Activated naive CD8-positive, alpha-beta T cell treated with anti-CD3 and anti-CD28 coated beads, Interleukin-2, amount 50 U/mL, for 24 hours (primary cell): ENCODE measurements at regions not wholly inside any gene's neighbourhood (a gene's known extent, or its start where the extent isn't known, plus 50 kb on each side); places are given as distances from the start of the nearest gene placed in this dataset.

Source experiments
- ATAC-seq: fragments of 150-1000 bp; cut with Tn5 transposase; one replicate; pipeline ENCODE4 v1.10.0; 2021
- DNase-seq: peaks from one replicate; pipeline ENCODE4 v3.0.0; 2021
- H3K27ac Mint-ChIP-seq: one replicate; pipeline ENCODE4 v1.8.0; 2021; ENCODE audit warnings: mild to moderate bottlenecking, mixed read lengths
- H3K27me3 Mint-ChIP-seq: one replicate; pipeline ENCODE4 v1.8.0; 2021; ENCODE audit warnings: mixed read lengths
- H3K36me3 Mint-ChIP-seq: one replicate; pipeline ENCODE4 v1.8.0; 2021; ENCODE audit warnings: low read depth, mixed read lengths
- H3K4me1 Mint-ChIP-seq: one replicate; pipeline ENCODE4 v1.8.0; 2021; ENCODE audit warnings: mixed read lengths
- H3K4me3 Mint-ChIP-seq: one replicate; pipeline ENCODE4 v1.8.0; 2021; ENCODE audit warnings: mild to moderate bottlenecking, moderate library complexity, mixed read lengths
- H3K9me3 Mint-ChIP-seq: one replicate; pipeline ENCODE4 v1.8.0; 2021; ENCODE audit warnings: mixed read lengths

DNA sequence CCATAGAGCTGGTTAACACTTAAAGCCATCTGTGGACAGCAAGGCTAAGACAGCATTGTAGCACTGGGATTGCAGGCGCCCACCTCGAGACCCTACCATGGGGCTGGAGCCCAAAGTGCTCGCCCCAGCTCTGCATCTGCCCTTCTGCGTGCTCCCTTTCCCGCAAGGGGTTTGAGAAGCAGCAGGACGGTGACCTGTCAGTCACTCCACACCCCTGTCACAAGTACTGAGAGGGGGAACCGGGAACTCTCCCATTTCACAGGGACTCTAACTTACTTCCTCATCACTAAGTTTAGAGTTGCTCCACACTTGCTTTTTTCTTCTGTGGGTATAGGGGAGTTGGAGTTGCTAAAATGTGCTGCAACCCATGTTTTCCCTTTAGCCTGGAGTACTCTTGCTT lies 273.2 kb downstream of the SMARCA2 start:
- DNase-seq (no peak), ATAC-seq (no peak)
- Mint-ChIP-seq H3K9me3 (no peaks in the 10 kb centered on the region), H3K27me3 (peaks cover 9% of the 10 kb centered on the region), H3K4me1 (no peaks in the 10 kb centered on the region), H3K4me3 (no peak overlapping the region), H3K36me3 (no peaks in the 10 kb centered on the region), H3K27ac (no peak overlapping the region)

DNA sequence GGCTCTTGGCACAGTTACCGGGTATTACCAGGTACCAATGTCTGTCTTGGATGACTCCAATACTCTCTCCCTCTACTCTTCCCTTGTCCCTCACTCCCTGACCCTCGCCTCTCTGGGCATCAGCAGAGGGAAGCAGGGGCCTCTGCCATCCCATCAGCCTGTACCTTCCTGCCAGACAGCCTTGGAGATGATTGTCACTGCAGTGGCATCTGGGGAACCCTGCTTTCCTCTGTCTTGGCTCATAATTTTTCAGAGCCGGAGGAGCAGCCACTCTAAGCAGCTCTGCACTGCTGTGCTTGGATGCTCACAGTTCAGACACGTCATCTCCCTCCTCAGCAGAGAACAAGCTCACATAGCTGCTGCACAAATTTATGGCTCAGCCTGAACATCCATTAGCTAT lies 274.1 kb downstream of the SMARCA2 start:
- DNase-seq, result no peak
- H3K9me3 Mint-ChIP-seq, result no peaks in the 10 kb centered on the region
- no peak overlapping the region for H3K4me3 Mint-ChIP-seq
- no peaks in the 10 kb centered on the region for H3K36me3 Mint-ChIP-seq
- no peaks in the 10 kb centered on the region for H3K4me1 Mint-ChIP-seq
- H3K27ac Mint-ChIP-seq, result no peak overlapping the region
- no peak for ATAC-seq
- H3K27me3 Mint-ChIP-seq, result peaks cover 9% of the 10 kb centered on the region

DNA sequence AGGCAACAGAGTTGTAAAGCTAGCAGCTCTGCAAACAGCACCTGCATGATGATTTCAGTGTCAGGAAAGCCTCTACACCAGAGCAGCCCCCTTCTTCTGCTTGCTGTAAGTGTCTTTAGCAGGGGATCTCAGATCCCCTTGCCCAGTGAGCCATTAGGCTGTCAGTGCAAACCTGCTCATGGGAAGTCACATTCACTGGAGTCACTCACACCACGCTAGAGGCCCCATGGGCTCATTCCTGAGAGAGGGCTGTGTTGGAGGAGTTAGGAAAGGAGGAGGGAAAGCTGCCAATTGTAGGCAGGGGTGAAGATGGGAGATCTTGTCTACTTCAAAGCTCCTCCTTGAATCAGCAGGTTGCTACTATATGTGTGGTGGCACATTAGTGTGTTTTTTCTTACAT lies 275.2 kb downstream of the SMARCA2 start:
- H3K4me3 Mint-ChIP-seq, result no peak overlapping the region
- H3K4me1 Mint-ChIP-seq, result no peaks in the 10 kb centered on the region
- H3K9me3 Mint-ChIP-seq, result no peaks in the 10 kb centered on the region
- DNase-seq (no peak), ATAC-seq (no peak)
- H3K27ac Mint-ChIP-seq, result no peak overlapping the region
- peaks cover 9% of the 10 kb centered on the region for H3K27me3 Mint-ChIP-seq
- no peaks in the 10 kb centered on the region for H3K36me3 Mint-ChIP-seq

DNA sequence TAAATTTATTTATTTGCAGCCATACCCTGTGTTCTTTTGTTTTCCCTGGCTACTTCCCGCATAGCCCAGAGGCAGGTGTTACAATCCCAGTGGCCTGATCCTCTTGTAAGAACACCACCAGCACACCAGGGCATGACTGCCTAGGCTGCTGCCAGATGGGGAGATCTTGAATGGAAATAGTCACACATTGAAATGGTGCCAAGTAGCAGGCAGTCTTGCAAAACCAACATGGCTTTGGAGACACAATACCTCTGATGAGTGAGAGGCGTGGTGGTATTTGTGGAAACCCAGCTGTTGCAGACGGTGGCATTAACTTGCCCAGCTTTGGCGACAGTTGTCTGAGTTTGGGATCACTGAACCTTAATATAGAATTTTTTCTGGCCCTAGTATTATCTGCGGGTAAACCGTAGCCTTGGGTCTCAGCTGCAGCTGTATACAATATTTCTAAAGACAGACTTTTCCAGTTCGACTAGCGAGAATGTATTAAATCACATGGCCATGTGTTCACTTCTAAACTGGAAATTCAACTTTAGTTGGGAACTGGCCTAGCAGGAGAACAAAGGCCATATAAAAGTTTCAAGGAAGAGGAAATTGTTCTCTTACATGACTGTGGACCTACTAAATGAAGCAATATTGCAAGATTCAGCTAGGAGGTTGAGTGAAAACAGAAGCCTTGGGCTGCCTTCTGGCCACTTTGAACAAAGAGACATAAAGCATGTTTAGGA lies 277.0 kb downstream of the SMARCA2 start:
- no peaks in the 10 kb centered on the region for H3K36me3 Mint-ChIP-seq
- no peak overlapping the region for H3K4me3 Mint-ChIP-seq
- no peaks in the 10 kb centered on the region for H3K4me1 Mint-ChIP-seq
- ATAC-seq (no peak), DNase-seq (no peak)
- no peak overlapping the region for H3K27ac Mint-ChIP-seq
- H3K27me3 Mint-ChIP-seq, result peaks cover 9% of the 10 kb centered on the region
- H3K9me3 Mint-ChIP-seq, result no peaks in the 10 kb centered on the region

DNA sequence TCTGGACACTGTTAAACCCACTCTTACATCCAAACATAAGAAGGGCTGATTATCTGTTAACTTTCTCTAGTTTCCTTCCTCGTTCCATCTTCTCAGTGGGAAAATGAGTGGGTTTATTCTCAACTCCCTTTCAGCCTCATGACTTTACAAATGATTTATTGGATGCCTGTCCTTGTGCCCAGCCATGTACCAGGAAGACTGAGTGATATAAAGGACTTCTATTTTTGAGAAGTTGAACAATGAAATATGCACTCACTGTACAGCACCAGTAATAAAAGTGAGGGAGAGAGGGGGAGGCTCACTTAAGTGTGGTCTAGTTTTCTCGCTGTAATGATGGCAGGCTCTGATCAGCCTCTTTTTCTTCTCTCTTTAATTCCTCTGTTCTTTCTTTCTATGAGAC lies 277.6 kb downstream of the SMARCA2 start:
- Mint-ChIP-seq H3K27ac (no peak overlapping the region), H3K4me3 (no peak overlapping the region), H3K9me3 (no peaks in the 10 kb centered on the region), H3K4me1 (no peaks in the 10 kb centered on the region), H3K36me3 (no peaks in the 10 kb centered on the region), H3K27me3 (peaks cover 8% of the 10 kb centered on the region)
- DNase-seq, result no peak
- ATAC-seq, result no peak

DNA sequence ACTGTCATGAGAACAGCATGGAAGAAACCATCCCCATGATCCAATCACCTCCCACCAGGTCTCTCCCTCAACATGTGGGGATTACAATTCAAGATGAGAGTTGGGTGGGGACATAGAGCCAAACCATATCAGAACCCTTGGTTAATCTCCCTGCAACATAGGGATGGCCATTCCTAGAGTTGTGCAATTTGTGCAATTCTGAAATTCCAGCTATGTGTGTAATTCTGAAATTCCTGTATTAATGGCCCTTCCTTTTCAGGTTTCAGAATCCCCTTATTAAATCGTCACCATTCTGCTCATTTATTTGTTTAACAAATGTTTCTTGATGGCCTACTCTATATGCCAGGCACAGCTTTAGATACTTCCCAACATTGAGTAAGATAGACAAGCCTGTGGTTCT lies 282.6 kb downstream of the SMARCA2 start:
- no peaks in the 10 kb centered on the region for H3K36me3 Mint-ChIP-seq
- no peak for ATAC-seq
- no peak overlapping the region for H3K27ac Mint-ChIP-seq
- no peak overlapping the region for H3K4me3 Mint-ChIP-seq
- H3K4me1 Mint-ChIP-seq, result no peaks in the 10 kb centered on the region
- peaks cover under 1% of the 10 kb centered on the region for H3K27me3 Mint-ChIP-seq
- no peaks in the 10 kb centered on the region for H3K9me3 Mint-ChIP-seq
- no peak for DNase-seq

DNA sequence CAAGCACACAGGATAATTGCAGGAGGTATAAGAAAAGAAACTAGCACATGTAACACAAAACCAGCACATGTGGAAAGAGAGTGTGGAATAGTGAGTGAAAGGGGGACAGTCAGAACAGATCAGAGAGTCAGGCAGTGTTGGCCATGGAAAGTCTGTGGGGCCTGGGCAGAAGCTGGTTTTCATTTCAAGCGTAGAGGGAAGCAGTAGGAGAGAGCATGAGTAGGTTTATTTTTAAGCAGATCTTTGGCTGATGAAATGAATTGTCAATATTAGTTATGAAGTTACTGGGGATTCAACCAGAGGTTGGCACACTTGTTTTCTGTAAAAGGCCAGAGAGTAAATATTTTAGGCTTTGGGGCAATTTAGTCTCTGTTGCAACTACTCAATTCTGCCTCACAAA lies 283.1 kb downstream of the SMARCA2 start:
- DNase-seq (no peak), ATAC-seq (no peak)
- H3K9me3 Mint-ChIP-seq, result no peaks in the 10 kb centered on the region
- H3K36me3 Mint-ChIP-seq, result no peaks in the 10 kb centered on the region
- no peaks in the 10 kb centered on the region for H3K4me1 Mint-ChIP-seq
- no peak overlapping the region for H3K4me3 Mint-ChIP-seq
- H3K27ac Mint-ChIP-seq, result no peak overlapping the region
- H3K27me3 Mint-ChIP-seq, result peaks cover 2% of the 10 kb centered on the region

DNA sequence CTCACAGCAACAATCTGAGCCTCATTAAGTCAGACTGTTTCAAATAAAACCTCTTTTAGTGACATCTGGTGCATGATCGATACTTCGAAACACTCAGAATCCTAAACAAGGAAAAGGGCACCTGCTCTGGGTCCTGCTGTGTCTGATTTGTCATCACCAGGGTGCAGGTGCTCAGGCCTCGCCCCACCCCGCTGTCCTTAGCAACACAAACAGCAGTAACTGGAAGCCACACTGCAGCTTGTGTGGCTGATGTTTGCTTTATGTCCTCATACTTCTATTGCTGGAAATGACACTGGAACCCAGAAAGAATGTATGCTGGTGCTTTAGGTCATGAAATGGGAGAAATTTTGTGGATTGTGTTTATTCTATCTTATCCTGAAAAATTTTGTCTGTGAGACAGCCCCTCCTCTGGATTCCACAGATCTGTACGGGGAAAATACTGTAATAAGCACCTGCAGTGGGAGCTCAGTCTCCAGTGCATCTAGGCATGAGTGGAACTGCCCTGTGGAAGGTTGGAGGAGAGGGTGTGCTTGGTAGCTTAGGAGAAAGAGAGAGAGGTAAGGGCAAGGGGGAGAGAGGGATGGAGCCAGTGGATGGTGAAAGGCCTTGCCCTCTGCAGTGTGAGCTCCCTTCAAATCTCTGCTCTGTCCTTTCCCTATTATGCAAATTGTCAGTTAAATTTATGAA lies 284.2 kb downstream of the SMARCA2 start:
- H3K4me3 Mint-ChIP-seq, result no peak overlapping the region
- no peak for DNase-seq
- no peak for ATAC-seq
- no peaks in the 10 kb centered on the region for H3K4me1 Mint-ChIP-seq
- no peak overlapping the region for H3K27ac Mint-ChIP-seq
- H3K36me3 Mint-ChIP-seq, result no peaks in the 10 kb centered on the region
- no peaks in the 10 kb centered on the region for H3K9me3 Mint-ChIP-seq
- H3K27me3 Mint-ChIP-seq, result peaks cover 2% of the 10 kb centered on the region

DNA sequence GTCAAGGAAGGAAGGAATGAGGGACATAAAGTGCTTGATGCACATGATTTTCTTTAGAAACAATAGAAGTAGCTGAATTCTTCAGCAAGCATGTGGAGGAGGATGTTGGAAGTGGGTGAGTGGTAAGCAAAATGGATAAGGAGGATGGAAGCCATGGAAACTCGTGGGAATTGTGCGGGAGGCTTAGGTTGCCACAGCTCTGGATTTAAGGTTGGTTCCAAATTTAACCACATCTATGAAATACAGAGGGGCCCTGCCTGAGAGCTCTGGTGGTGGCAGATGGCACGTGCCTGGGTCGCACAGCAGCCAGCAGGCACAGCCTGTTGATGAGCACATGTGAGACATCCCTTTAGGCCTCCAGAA lies 284.7 kb downstream of the SMARCA2 start:
- ATAC-seq (no peak), DNase-seq (no peak)
- peaks cover 2% of the 10 kb centered on the region for H3K27me3 Mint-ChIP-seq
- no peak overlapping the region for H3K4me3 Mint-ChIP-seq
- no peaks in the 10 kb centered on the region for H3K36me3 Mint-ChIP-seq
- no peaks in the 10 kb centered on the region for H3K9me3 Mint-ChIP-seq
- no peak overlapping the region for H3K27ac Mint-ChIP-seq
- H3K4me1 Mint-ChIP-seq, result no peaks in the 10 kb centered on the region

DNA sequence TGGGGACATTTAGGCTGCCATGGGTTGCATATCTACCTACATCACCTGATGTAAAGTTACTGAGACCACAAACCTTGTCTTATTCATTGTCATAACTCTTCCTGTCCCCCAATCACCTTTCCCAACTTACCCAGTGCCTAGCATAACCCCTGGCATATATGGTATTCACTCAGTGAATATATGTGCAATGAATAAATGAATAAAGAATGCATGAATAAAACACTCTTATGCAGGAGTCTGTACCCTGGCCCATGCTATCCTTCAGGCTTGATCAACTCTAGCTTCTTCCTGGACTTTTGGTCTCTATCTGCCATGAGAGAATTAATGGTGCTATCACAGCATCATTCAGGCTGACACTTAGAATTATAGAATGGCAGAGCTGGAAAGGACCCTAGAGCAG lies 285.2 kb downstream of the SMARCA2 start:
- no peak overlapping the region for H3K27ac Mint-ChIP-seq
- H3K27me3 Mint-ChIP-seq, result peaks cover 2% of the 10 kb centered on the region
- no peaks in the 10 kb centered on the region for H3K4me1 Mint-ChIP-seq
- H3K36me3 Mint-ChIP-seq, result no peaks in the 10 kb centered on the region
- H3K9me3 Mint-ChIP-seq, result no peaks in the 10 kb centered on the region
- no peak overlapping the region for H3K4me3 Mint-ChIP-seq
- no peak for ATAC-seq
- no peak for DNase-seq

DNA sequence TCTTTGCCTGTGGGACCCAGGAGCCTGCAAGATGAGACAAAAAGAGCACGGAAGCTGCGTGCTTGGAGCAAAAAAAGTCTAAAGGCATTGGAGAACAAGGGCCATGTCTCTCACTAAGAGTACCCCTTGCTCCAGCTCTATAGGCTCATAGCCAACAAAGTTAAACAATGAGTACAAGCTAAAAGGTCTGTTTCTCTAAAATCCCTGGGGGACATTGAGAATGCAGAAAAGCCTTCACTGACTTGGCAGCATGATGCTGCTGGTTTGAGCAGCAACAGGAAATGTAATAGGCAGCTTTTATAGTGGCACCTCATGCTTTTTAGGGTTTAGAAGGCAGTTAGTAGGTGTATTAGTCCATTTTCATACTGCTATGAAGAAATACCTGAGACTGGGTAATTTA lies 287.5 kb downstream of the SMARCA2 start:
- H3K4me3 Mint-ChIP-seq, result no peak overlapping the region
- H3K4me1 Mint-ChIP-seq, result no peaks in the 10 kb centered on the region

DNA sequence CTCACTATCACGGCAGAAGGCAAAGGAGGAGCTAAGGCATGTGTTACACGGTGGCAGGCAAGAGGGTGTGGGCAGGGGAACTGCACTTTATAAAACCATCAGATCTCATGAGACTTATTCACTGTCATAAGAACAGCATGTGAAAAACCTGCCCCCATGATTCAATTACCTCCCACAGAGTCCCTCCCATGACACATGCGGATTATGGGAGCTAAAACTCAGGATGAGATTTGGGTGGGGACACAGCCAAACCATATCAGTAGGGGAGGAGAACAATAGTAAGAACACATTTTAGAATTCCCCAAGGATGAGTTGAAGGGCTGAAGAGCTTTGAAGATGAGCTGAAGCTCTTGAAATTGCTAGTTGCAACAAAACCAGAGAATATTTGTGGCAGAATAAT lies 287.9 kb downstream of the SMARCA2 start:
- peaks cover 2% of the 10 kb centered on the region for H3K27me3 Mint-ChIP-seq
- ATAC-seq (no peak), DNase-seq (no peak)
- H3K4me1 Mint-ChIP-seq, result no peaks in the 10 kb centered on the region
- H3K36me3 Mint-ChIP-seq, result no peaks in the 10 kb centered on the region
- no peak overlapping the region for H3K4me3 Mint-ChIP-seq
- no peak overlapping the region for H3K27ac Mint-ChIP-seq
- no peaks in the 10 kb centered on the region for H3K9me3 Mint-ChIP-seq

More for the DNA sequence above, 287.5 kb downstream of the SMARCA2 start:
- Mint-ChIP-seq H3K9me3 (no peaks in the 10 kb centered on the region), H3K27ac (no peak overlapping the region), H3K27me3 (peaks cover 2% of the 10 kb centered on the region), H3K36me3 (no peaks in the 10 kb centered on the region)
- no peak for DNase-seq
- no peak for ATAC-seq

DNA sequence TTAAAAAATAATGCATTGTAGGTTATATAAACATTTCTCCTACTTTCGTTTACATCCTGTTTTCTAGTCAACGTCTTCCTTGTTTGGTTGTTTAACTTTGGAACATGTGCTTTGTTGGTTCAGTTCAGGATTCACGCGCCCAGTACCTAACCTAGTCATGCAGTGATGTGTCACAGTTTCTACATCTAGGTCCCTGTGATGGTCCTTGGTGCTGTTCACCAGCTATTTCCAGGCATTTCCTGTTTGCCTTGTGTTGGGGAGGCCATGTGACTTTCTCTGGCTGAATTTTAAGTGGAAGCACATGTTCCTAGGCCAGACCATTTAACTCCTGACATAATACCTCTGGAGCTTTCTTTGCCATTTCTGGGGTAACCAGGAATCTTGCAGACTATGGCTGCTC lies 292.3 kb downstream of the SMARCA2 start:
- Mint-ChIP-seq H3K4me1 (no peaks in the 10 kb centered on the region), H3K27ac (no peak overlapping the region), H3K27me3 (peaks cover 8% of the 10 kb centered on the region), H3K9me3 (peaks cover 12% of the 10 kb centered on the region), H3K4me3 (no peak overlapping the region), H3K36me3 (peaks cover 2% of the 10 kb centered on the region)
- ATAC-seq (no peak), DNase-seq (no peak)

DNA sequence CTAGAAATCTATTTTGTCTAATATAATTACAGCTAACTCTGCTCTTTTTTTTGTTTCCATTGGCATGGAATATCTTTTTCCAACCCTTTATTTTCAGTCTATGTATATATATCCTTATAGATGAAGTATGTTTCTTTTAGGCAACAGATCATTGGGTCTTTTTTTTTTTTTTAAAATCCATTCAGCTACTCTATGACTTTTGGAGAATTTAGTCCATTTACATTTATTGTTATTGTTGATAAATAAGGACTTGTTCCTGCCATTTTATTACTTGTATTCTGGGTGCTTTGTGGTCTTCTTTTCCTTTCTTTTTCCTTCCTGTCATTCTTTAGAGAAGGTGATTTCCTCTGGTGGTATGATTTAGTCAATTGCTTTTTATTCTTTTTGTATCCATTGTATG lies 296.8 kb downstream of the SMARCA2 start:
- no peak overlapping the region for H3K4me3 Mint-ChIP-seq
- ATAC-seq (no peak), DNase-seq (no peak)
- no peak overlapping the region for H3K27ac Mint-ChIP-seq
- H3K4me1 Mint-ChIP-seq, result no peaks in the 10 kb centered on the region
- H3K9me3 Mint-ChIP-seq, result peaks cover 35% of the 10 kb centered on the region
- H3K36me3 Mint-ChIP-seq, result peaks cover 7% of the 10 kb centered on the region
- H3K27me3 Mint-ChIP-seq, result peaks cover 6% of the 10 kb centered on the region

DNA sequence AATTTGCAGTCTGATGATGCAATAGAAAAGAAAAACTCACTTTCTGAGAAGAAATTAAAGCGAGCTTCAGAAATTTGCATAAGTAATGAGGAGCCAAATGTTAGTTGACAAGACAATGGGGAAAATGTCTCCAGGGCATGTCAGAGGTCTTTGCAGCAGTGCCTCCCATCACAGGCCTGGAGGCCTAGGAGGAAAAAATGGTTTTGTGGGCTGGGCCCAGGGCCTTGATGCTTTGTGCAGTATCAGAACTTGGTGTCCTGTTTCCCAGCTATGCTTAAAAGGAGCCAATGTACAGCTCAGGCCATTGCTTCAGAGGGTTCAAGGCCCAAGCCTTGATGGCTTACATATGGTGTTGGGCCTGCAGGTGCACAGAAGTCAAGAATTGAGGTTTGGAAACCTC lies 298.4 kb downstream of the SMARCA2 start:
- Mint-ChIP-seq H3K36me3 (peaks cover 7% of the 10 kb centered on the region), H3K27ac (no peak overlapping the region), H3K4me1 (no peaks in the 10 kb centered on the region), H3K9me3 (peaks cover 35% of the 10 kb centered on the region), H3K27me3 (peaks cover 6% of the 10 kb centered on the region), H3K4me3 (no peak overlapping the region)
- ATAC-seq, result no peak
- DNase-seq, result no peak
